ENCODE measurements at regions not wholly inside any gene's neighbourhood (a gene's known extent, or its start where the extent isn't known, plus 50 kb on each side); places are given as distances from the start of the nearest gene placed in this dataset.

DNA sequence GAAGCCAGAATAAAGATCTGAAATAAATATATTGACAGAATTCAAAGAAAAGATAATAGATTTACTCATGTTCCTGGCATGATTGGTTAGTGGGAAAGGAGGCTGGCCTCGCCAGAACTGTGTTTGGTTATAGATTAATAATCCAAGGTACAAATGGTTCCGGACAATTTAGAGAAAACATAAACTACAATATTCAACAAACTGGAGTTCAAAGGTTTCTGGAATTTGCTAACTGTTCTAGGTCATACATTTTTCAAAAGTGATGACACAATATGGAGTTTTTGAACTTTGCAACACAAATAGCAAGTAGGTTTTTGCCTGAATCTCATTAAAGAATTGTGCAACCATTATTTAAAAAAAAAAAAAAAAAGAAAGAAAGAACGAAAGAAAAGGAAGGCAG lies 251.7 kb upstream of the SALL1 start:
- DNase-seq, result no peak

DNA sequence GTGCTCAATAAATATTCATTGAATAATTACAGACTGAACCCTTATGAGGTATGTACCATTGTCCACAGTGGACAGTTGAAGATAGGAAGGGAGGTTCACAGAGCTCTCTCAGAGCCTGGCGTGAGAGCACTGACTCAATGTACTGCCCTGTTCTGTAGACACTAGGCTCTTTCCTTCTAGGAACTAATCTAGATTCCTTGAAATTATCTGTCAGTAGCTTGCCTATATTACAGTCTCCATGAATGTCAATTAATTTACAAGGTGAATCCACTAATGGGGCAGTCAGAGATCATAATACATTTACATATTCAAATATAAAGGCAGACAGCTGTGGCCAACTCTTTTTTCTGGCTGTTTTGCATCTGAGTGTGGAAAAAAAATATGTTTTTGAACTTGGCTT lies 251.2 kb upstream of the SALL1 start:
- DNase-seq, result no peak

DNA sequence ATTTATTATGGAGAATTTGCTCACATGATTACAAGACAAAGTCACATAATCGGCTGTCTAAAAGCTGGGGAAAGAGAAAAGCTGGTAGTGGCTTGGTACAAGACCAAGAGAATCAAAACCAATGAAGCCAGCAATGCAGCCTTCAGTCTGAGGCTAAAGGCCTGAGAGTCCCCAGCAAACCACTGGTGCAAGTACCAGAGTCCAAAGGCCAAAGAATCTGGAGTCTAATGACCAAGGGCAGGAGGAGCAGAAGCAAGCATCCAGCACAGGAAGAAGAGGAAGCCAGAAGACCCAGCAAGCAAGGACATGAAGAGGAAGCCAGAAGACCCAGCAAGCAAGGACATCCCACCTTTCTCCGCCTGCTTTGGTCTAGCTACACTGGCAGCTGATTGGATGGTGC lies 250.6 kb upstream of the SALL1 start:
- no peak for DNase-seq

DNA sequence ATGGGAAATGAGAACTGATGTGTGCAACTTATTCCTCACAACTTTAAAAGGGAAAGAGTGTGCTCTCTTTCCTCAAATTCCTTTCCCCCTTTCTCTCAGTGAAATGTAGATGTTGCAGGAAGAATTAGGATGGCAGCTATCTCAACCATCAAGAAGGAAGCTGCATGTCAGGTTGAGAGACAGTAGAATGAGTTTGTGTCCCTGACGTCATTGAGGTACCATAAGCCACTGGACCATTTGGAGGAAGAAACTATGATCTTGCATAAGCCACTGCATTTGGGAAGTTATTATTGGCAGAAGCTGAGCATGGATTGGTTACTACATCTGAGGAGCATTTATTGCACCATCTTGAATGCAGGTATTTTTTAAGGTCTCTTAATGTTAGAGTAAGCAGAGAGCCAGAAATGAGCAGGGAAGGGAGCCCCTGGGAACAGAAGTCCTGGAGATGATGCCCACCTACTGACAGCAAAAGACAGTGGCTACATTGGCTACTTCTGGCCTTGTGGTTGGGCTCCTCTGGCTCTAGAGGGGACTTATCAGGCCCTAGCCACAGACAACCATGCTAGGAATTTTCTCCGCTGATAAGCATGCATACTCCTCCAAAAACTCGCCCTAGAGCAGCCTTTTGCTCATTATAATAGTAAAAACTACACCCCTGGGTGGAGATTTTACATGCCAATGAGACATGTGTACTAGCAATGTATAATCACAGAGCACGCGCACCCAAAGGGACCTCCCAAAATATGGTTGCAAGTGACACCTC lies 249.0 kb upstream of the SALL1 start:
- DNase-seq, result no peak

- DNase-seq, result no peak
Observed at GRCh38 chr16:51394421-51394820, 243.4 kb upstream of the SALL1 start.

DNA sequence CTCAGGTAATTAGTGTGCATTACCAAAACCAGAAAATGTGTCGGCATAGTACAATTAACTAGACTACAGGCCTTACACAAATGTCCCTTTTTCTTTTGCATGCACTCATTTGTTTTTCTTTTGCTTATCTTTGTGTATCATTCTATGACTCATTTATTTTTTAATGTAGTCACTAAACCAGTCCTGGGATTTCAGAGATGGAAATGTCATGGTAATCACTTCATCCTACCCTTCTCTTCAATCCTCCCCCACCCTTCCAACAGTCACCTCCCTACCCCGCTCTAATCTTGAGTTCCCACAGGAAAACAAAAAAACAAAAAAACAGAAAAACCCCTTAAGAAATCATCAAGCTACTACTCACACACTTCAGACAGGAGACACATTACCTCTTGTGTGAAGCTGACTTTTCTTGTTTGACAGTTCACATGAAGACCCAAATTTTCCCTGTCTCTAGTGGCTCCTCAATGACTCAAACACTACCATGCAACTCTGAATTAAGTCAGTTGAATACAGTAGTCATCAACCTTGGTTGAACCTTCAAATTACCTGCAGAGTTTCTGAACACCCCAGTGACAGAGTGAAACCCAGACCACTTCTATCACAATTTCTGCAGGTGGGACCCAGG lies 242.4 kb upstream of the SALL1 start:
- no peak for DNase-seq

DNA sequence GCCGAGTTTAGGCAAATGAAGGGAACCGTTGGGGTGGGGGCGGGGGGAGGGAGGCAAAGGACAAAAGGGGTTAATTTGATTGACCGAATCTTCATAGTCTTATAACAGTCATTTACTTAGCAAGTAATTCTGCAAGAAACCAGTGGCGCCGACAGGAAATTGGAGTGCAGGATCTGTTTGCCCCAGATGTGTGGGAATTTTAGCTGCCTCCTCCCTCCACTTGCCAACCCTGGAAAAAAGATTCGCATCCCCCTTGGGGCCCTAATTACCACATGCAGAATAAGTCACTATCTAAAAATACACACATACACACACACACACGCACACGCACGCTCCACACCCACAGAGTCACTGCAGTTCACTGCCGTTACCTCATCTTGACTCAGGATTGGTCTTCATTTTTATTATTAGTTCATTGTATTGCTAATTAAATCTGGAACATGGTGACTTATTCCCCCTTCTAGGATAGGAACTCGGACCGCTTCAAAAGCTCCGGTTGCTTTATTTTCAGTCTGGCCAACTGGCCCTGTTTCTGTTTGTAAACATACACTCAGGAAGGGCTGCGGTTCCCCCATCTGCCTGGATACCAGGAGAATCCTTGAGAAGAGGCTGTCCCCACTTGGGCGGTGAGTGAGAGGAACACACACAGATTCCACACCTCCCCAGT lies 241.6 kb upstream of the SALL1 start:
- no peak for DNase-seq

DNA sequence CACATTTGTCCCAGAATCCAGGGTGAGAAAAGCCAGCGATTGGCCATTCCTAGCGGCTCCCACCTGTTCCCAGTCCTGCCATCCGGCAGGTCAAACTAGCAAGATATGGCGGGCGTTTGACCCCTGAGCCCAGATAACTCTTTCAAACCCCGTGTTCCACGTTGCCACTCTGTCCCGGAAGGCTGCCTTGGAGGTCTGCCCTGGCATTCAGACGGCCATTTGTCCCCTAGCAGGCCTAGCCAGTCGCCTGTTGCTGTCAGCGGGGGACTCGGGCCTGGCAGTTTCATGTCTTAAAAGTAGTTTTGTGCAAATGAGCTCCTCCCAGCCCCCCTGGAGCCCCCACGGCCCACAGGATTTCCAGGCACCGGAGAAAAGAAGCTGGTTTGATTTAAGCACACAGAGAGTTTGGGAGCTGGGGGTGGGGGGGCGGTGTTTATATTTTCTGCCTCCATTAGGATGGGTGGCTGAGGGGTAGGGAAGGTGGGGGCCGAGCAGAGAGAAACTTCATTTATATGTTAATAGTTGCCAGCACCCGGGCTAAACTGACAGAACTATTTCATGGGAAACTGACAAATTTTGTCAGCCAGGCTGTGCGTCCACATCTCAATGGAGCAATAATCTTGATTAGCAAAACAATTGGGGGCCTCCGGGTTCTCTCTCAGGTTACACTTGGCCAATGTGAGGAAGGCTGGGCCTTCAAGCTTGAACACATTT lies 240.9 kb upstream of the SALL1 start:
- no peak for DNase-seq

DNA sequence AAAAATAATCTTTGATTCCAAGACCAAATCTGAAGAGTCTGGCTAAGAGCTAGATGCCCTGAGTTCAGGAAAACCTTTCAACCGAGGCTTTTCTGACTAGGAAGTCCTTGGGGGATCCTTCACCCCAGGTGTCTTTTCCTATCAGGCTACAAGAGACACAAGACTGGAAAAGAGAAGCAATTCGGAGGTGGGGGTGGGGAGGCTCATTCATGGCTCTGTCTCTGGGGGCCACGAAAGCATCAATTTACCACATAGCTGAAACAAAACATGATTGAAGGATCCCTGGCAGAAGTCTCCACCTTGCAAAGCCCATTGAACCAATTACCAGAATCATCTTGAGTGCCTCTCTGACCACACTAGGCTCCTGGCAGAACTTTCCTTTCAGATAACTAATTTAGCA lies 239.8 kb upstream of the SALL1 start:
- no peak for DNase-seq

DNA sequence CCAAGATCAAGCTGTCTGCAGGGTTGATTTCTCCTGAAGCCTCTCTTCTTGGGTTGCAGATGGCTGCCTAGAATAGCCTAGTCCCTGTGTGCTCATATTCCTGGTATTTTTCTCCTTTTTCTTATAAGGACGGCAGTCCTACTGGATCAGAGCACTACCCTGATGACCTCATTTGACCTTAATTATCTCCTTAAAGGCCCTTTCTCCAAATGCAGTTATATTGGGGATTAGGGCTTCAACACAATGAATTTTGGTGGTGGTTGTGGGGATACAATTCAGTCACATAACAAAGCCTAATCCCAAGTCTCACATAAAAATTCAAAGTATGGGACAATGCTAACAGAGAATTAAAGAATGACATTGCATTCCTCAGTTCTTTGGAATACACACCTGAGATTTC lies 238.8 kb upstream of the SALL1 start:
- no peak for DNase-seq

DNA sequence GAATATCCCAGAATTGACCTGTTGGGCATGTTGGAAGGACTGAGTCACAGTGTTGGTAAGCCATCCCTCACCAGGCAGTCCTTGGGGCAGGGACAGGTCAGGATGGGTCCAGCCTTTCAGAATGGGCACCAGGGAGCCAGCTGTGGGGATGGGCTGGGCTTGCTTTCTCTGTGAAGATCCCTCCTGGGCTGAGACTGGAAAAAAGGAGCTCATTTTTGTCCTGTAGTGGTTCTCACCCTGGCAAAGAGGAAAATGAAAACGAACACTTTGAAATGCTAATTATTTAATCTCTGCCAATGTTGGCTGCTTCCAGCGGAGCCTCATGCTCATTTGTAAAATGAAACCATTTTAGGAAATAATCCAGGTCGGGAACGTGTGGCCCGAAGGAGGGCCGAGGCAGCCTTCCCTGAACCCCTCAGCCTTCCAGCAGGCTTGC lies 237.5 kb upstream of the SALL1 start:
- DNase-seq, result no peak

DNA sequence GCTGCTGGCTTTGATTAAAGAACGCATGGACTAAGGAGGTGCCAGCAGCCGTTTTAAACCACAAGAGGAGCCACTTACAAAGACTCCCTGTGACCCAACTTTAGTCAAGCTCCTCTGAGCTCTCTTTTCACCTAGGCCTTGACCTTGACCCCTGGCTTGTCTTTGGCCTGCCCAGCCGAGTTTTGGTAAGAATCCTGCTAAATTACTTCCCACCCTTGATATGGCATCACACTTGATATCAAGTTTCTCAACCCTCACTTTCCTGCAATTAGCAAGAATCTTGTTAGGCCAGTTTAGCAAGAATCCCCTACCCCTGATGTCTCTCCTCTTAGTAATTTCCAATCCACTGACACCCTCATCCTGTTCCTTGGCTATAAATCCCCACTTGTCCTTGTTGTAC lies 232.8 kb upstream of the SALL1 start:
- DNase-seq, result no peak

GRCh38 chr16:51382940-51383339 lies 231.9 kb upstream of the SALL1 start:
- no peak for DNase-seq

- DNase-seq, result no peak
Observed at GRCh38 chr16:51382211-51382610, 231.1 kb upstream of the SALL1 start.

DNA sequence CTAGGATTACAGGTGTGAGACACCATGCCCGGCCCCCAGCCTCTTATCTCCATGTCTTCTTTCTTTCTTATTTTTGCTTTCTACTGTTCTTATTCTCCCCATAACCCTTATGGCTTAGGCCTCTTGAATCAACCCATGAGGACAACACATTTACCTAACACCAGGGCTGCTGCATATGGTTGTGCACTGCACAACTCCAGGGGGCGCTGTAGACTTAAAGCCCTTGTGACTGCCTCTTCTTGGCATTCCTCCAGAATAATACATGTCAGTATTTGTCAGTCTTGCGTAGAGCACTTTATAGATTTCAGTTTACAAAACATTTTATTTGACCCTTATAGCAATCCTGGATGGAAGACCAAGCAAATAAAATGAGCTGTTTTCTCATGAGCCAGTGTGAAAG lies 225.0 kb upstream of the SALL1 start:
- no peak for DNase-seq

DNA sequence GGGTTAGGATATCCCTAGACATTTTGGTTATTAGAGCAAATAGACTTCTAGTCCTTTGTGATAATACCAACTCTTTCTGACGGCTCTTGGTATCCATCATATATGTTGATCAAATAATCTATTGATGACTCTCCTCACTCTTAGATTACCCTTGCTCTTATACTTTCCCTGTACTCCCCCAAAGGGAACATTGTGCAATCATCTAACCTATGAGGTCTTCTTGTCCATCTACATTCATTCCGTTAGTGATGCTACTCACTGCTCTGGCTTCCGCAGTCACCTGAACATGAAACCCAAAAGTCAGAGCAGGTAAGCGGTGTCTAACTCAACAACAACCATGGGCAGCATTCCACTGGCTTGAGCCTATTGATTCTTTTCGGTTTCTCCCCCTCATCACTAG lies 223.7 kb upstream of the SALL1 start:
- no peak for DNase-seq

GRCh38 chr16:51374346-51374745 lies 223.3 kb upstream of the SALL1 start:
- no peak for DNase-seq

DNA sequence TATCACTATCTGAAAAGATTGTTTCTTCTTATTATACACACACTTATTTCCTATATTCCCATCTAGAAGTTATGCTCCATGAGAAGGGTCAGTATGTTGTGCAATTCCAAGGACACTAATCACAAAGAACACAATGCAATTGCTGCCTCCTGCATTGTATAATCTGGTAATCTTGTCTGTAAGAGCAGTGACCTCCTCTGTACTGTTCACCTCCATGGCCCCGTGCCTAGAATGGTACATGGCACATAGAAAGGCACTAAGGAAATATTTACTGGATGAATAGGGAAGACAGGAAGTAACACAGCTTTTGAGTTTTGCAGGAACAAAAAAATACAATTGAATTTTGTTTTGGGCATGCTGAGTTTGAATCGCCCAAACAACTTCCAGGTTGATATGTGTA lies 214.6 kb upstream of the SALL1 start:
- no peak for DNase-seq

GRCh38 chr16:51359141-51359955 lies 208.3 kb upstream of the SALL1 start:
- DNase-seq, result no peak

- no peak for DNase-seq
Observed at GRCh38 chr16:51357839-51358238, 206.8 kb upstream of the SALL1 start.

GRCh38 chr16:51355875-51356274 lies 204.8 kb upstream of the SALL1 start:
- DNase-seq, result no peak

- DNase-seq, result no peak
Observed at GRCh38 chr16:51355195-51355594, 204.1 kb upstream of the SALL1 start.

DNA sequence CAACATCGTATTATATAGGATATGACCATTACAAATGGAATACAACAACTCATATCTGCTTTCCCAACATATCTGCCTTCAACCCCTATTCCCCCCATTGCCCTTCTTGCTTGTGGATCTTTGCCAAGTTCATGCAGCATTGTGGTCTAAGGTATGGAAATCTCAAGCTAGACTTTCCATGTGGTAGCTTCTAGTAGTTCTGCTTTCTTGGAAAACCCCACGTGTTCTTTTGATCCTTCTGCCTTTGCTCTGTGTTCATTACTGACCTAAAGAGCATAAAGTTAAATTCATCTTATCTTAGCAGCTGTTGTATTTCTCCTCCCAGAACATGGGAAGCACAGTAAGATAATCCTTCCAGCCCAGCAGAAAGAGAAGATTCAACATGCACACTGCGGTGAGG lies 202.0 kb upstream of the SALL1 start:
- DNase-seq, result no peak

All from stimulated activated CD4-positive, alpha-beta T cell treated with anti-CD3 and anti-CD28 coated beads, Interleukin-4, amount 100 ng/mL, for 24 hours (primary cell).